H1 (cell line): ENCODE measurements at regions not wholly inside any gene's neighbourhood (a gene's known extent, or its start where the extent isn't known, plus 50 kb on each side); places are given as distances from the start of the nearest gene placed in this dataset.

Source experiments
- CTCF ChIA-PET: fragments of 300-600 bp; sonication (Branson Sonifier 250); formaldehyde crosslinking; loops from one replicate; lab custom pipeline; 2021; ENCODE audit not compliant: partially characterized antibody; lab: Charles Lee
- POLR2A ChIA-PET: fragments of 300-600 bp; sonication (Branson Sonifier 250); formaldehyde crosslinking; loops from one replicate; lab custom pipeline; 2021; ENCODE audit warnings: inconsistent platforms; ENCODE audit not compliant: partially characterized antibody; lab: Charles Lee
- DNase-seq, 2 experiments: peaks; one replicate each; pipeline versions ENCODE4 v3.0.0 to v3.0.0-alpha.2; 2010 to 2022; ENCODE audit warnings: low spot score in 2 of 2, low read depth in 1 of 2, mixed read lengths in 1 of 2
- FAIRE-seq: peaks from 2 replicates; lab custom pipeline; 2011; peaks lifted over from hg19 to GRCh38; lab: Jason Lieb, UNC
- H2AFZ ChIP-seq: 2 replicates; pipeline ENCODE4 v1.8.1; 2012; ENCODE audit warnings: low read length, inconsistent platforms
- H2AK5ac ChIP-seq: 2 replicates; pipeline ENCODE4 v1.6.1; 2013; ENCODE audit warnings: low read depth, low read length
- H2BK120ac ChIP-seq: replicated peaks from 2 replicates; pipeline ENCODE3; 2013; ENCODE audit warnings: low read depth, low read length, inconsistent platforms
- H2BK12ac ChIP-seq: 2 replicates; pipeline ENCODE4 v1.6.1; 2013; ENCODE audit warnings: low read depth, low read length
- H2BK15ac ChIP-seq: 2 replicates; pipeline ENCODE4 v1.6.1; 2013; ENCODE audit warnings: low read length
- H2BK20ac ChIP-seq: 2 replicates; pipeline ENCODE4 v1.6.1; 2013; ENCODE audit warnings: low read length
- H2BK5ac ChIP-seq: 2 replicates; pipeline ENCODE4 v1.6.1; 2013; ENCODE audit warnings: low read depth, low read length
- H3K14ac ChIP-seq: 2 replicates; pipeline ENCODE4 v1.6.1; 2013; ENCODE audit warnings: inconsistent platforms; ENCODE audit not compliant: insufficient read length
- H3K18ac ChIP-seq: 2 replicates; pipeline ENCODE4 v1.6.1; 2013; ENCODE audit warnings: low read length; ENCODE audit errors: extremely low read depth
- H3K23ac ChIP-seq: 2 replicates; pipeline ENCODE4 v1.6.1; 2013; ENCODE audit warnings: inconsistent platforms; ENCODE audit not compliant: insufficient read length
- H3K23me2 ChIP-seq: 2 replicates; pipeline ENCODE4 v1.6.1; 2013; ENCODE audit warnings: low read depth, low read length
- H3K27ac ChIP-seq: 2 replicates; pipeline ENCODE4 v1.6.1; 2011; ENCODE audit warnings: low read depth, low read length, inconsistent platforms
- H3K27me3 ChIP-seq, 4 experiments: replicated peaks in 1 of 4; 1 replicate in 1 of 4; 2 replicates in 3 of 4; pipeline versions ENCODE4 v1.6.1 to v1.8.1; 2011 to 2013; ENCODE audit warnings: low read length in 3 of 4, mild to moderate bottlenecking in 3 of 4, inconsistent platforms in 2 of 4, mixed read lengths in 2 of 4, moderate library complexity in 1 of 4; ENCODE audit not compliant: control insufficient read depth in 3 of 4, insufficient read depth in 3 of 4; ENCODE audit errors: extremely low read depth in 1 of 4
- H3K36me3 ChIP-seq, 4 experiments: 2 replicates each; pipeline versions ENCODE4 v1.6.1 to v1.8.1; 2011 to 2013; ENCODE audit warnings: mild to moderate bottlenecking in 4 of 4, low read length in 3 of 4, moderate library complexity in 2 of 4, control low read depth in 1 of 4, inconsistent platforms in 1 of 4; ENCODE audit not compliant: insufficient read depth in 4 of 4, control insufficient read depth in 2 of 4
- H3K4ac ChIP-seq: replicated peaks from 2 replicates; pipeline ENCODE3; 2013; ENCODE audit warnings: low read length, low read depth, mixed read lengths, inconsistent platforms; ENCODE audit not compliant: insufficient read length
- H3K4me1 ChIP-seq, 4 experiments: replicated peaks in 1 of 4; 1 replicate in 1 of 4; 2 replicates in 3 of 4; pipeline versions ENCODE4 v1.6.1 to v1.8.1; 2011 to 2013; ENCODE audit warnings: low read length in 3 of 4, inconsistent platforms in 2 of 4, mixed read lengths in 1 of 4; ENCODE audit not compliant: insufficient read depth in 4 of 4, control insufficient read depth in 3 of 4
- H3K4me2 ChIP-seq, 2 experiments: 2 replicates each; pipeline versions ENCODE4 v1.6.1 to v1.8.1; 2011 to 2013; ENCODE audit warnings: low read depth in 2 of 2, low read length in 2 of 2, control low read depth in 1 of 2, inconsistent platforms in 1 of 2, mild to moderate bottlenecking in 1 of 2; ENCODE audit not compliant: insufficient read depth in 1 of 2
- H3K4me3 ChIP-seq, 4 experiments: fragments of 200-600, 300-600 bp in 1 of 4; sonication (generic), shearing (Covaris generic), sonication (Bioruptor Twin) in 1 of 4; 2 replicates each; pipeline versions ENCODE4 v1.5.1 to v1.8.1; 2011 to 2016; ENCODE audit warnings: low read length in 4 of 4, low read depth in 3 of 4, control low read depth in 2 of 4, inconsistent platforms in 2 of 4, mild to moderate bottlenecking in 2 of 4, mixed read lengths in 1 of 4, moderate library complexity in 1 of 4; ENCODE audit not compliant: insufficient read depth in 2 of 4; ENCODE audit errors: extremely low read depth in 1 of 4
- H3K56ac ChIP-seq: replicated peaks from 2 replicates; pipeline ENCODE3; 2013; ENCODE audit warnings: low read depth, mild to moderate bottlenecking, mixed read lengths, low read length, inconsistent platforms; ENCODE audit not compliant: insufficient read length
- H3K79me1 ChIP-seq: 2 replicates; pipeline ENCODE4 v1.6.1; 2013; ENCODE audit warnings: low read depth, low read length, control low read depth
- H3K79me2 ChIP-seq, 2 experiments: 2 replicates each; pipeline versions ENCODE4 v1.6.1 to v1.8.1; 2012 to 2013; ENCODE audit warnings: low read length in 2 of 2, mild to moderate bottlenecking in 2 of 2, inconsistent platforms in 1 of 2; ENCODE audit not compliant: insufficient read depth in 2 of 2, control insufficient read depth in 1 of 2
- H3K9ac ChIP-seq, 4 experiments: replicated peaks in 1 of 4; 1 replicate in 1 of 4; 2 replicates in 3 of 4; pipeline versions ENCODE4 v1.6.1 to v1.8.1; 2011 to 2013; ENCODE audit warnings: low read depth in 3 of 4, low read length in 3 of 4, control low read depth in 2 of 4, mild to moderate bottlenecking in 2 of 4, moderate library complexity in 2 of 4, inconsistent platforms in 1 of 4; ENCODE audit errors: extremely low read depth in 1 of 4
- H3K9me3 ChIP-seq, 2 experiments: 2 replicates each; pipeline versions ENCODE4 v1.6.1 to v1.8.1; 2012 to 2013; ENCODE audit warnings: mild to moderate bottlenecking in 2 of 2, moderate library complexity in 2 of 2, control low read depth in 1 of 2, inconsistent platforms in 1 of 2, low read depth in 1 of 2, low read length in 1 of 2, mixed read lengths in 1 of 2; ENCODE audit not compliant: insufficient read depth in 2 of 2
- H4K20me1 ChIP-seq, 2 experiments: replicated peaks in 1 of 2; 2 replicates each; pipeline versions ENCODE3 to v1.8.1; 2011 to 2013; ENCODE audit warnings: inconsistent platforms in 2 of 2, low read length in 2 of 2, mild to moderate bottlenecking in 1 of 2; ENCODE audit not compliant: insufficient read depth in 2 of 2, control insufficient read depth in 1 of 2
- H4K5ac ChIP-seq: 2 replicates; pipeline ENCODE4 v1.6.1; 2013; ENCODE audit warnings: low read length, low read depth, mixed read lengths, inconsistent platforms; ENCODE audit not compliant: insufficient read length
- H4K8ac ChIP-seq: 2 replicates; pipeline ENCODE4 v1.8.0; 2013; ENCODE audit warnings: mild to moderate bottlenecking, moderate library complexity, low read length, inconsistent platforms; ENCODE audit not compliant: insufficient read depth; ENCODE audit errors: extremely low read depth
- H4K91ac ChIP-seq: replicated peaks from 2 replicates; pipeline ENCODE3; 2013; ENCODE audit warnings: low read length, mixed read lengths, inconsistent platforms; ENCODE audit not compliant: insufficient read length
- BCL11A ChIP-seq, 2 experiments: IDR thresholded peaks; one replicate each; pipeline ENCODE4 v1.6.1; 2011; ENCODE audit warnings: low read depth in 2 of 2, low read length in 2 of 2, mild to moderate bottlenecking in 2 of 2
- CTBP2 ChIP-seq: IDR thresholded peaks from 2 replicates; pipeline ENCODE4 v1.7.0; 2011; ENCODE audit warnings: borderline replicate concordance, mild to moderate bottlenecking, moderate library complexity, mixed read lengths, low read length; ENCODE audit not compliant: insufficient read depth, insufficient read length
- EZH2 ChIP-seq: fragments of 200-600 bp; sonication (generic); IDR thresholded peaks from 2 replicates; pipeline ENCODE4 v1.7.1; 2012; ENCODE audit warnings: low read depth, mild to moderate bottlenecking, moderate library complexity, low read length, inconsistent platforms; ENCODE audit not compliant: severe bottlenecking
- GABPA ChIP-seq: IDR thresholded peaks from 2 replicates; pipeline ENCODE4 v1.6.1; 2011; ENCODE audit warnings: mild to moderate bottlenecking, low read length, moderate library complexity, borderline replicate concordance; ENCODE audit not compliant: insufficient read depth
- POLR2A ChIP-seq, 2 experiments: IDR thresholded peaks; 1 replicate in 1 of 2; 2 replicates in 1 of 2; pipeline ENCODE4 v1.6.1; 2011; ENCODE audit warnings: low read depth in 2 of 2, low read length in 2 of 2, mild to moderate bottlenecking in 2 of 2; ENCODE audit errors: control extremely low read depth in 1 of 2
- RBBP5 ChIP-seq: IDR thresholded peaks from 2 replicates; pipeline ENCODE4 v1.7.1; 2012; ENCODE audit warnings: low read depth, mild to moderate bottlenecking, inconsistent platforms, low read length, moderate library complexity, borderline replicate concordance
- RFX5 ChIP-seq: IDR thresholded peaks from 2 replicates; pipeline ENCODE4 v1.6.1; 2011; ENCODE audit warnings: low read depth, low read length, improper control_type of control experiment, borderline replicate concordance
- ZNF274 ChIP-seq: IDR thresholded peaks from 2 replicates; pipeline ENCODE4 v1.7.0; 2012; ENCODE audit warnings: low read length, borderline replicate concordance; ENCODE audit errors: extremely low read depth
- TF ChIP-seq, protein P1 (sequence below): IDR thresholded peaks from 2 replicates; pipeline ENCODE4 v1.6.1; 2012; ENCODE audit warnings: inconsistent platforms
- TF ChIP-seq, protein P2 (sequence below): IDR thresholded peaks from 2 replicates; pipeline ENCODE4 v1.6.1; 2012; ENCODE audit warnings: inconsistent platforms
- TF ChIP-seq, protein P3 (sequence below): IDR thresholded peaks from 2 replicates; pipeline ENCODE4 v1.6.1; 2011; ENCODE audit warnings: low read length, improper control_type of control experiment
- TF ChIP-seq, protein P4 (sequence below): IDR thresholded peaks from 2 replicates; pipeline ENCODE4 v1.6.1; 2011; ENCODE audit warnings: low read depth, mild to moderate bottlenecking, low read length; ENCODE audit not compliant: insufficient read depth

DNA sequence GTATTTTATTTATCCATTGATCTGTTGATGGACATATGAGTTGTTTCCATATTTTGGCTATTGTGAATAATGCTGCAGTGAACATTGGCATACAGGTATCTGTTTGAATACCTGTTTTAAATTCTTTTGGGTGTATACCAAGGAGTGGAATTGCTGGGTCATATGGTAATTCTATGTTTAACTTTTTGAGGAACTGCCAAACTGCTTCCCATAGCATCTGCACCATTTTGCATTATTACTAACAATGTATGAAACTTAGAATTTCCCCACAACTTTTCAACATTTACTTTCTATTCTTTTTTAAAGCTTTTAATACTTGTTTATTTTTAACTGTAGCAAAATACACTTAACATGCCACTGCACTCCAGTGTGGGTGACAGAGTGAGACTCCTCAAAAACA lies 57.0 kb upstream of the MSN start:
- no peak for FAIRE-seq
- H3K36me3 ChIP-seq, result no peaks in the 10 kb centered on the region
- TF ChIP-seq ZNF274, result no peak
- TF ChIP-seq, protein P1, sequence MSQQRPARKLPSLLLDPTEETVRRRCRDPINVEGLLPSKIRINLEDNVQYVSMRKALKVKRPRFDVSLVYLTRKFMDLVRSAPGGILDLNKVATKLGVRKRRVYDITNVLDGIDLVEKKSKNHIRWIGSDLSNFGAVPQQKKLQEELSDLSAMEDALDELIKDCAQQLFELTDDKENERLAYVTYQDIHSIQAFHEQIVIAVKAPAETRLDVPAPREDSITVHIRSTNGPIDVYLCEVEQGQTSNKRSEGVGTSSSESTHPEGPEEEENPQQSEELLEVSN, result no peak
- TF ChIP-seq POLR2A (IDR thresholded peaks at IDR 0.05; ENCODE audit: control extremely low read depth in 1 of 2, low read depth in 2 of 2, low read length in 2 of 2), result no peak
- TF ChIP-seq, protein P2, sequence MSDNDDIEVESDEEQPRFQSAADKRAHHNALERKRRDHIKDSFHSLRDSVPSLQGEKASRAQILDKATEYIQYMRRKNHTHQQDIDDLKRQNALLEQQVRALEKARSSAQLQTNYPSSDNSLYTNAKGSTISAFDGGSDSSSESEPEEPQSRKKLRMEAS, result no peak
- no peak for TF ChIP-seq RFX5
- no peak for TF ChIP-seq RBBP5
- TF ChIP-seq BCL11A (IDR thresholded peaks at IDR 0.05; ENCODE audit: low read depth in 2 of 2, low read length in 2 of 2), result no peak
- TF ChIP-seq EZH2, result no peak
- TF ChIP-seq, protein P3, sequence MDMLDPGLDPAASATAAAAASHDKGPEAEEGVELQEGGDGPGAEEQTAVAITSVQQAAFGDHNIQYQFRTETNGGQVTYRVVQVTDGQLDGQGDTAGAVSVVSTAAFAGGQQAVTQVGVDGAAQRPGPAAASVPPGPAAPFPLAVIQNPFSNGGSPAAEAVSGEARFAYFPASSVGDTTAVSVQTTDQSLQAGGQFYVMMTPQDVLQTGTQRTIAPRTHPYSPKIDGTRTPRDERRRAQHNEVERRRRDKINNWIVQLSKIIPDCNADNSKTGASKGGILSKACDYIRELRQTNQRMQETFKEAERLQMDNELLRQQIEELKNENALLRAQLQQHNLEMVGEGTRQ, result no peak
- no peak for TF ChIP-seq CTBP2
- TF ChIP-seq, protein P4, sequence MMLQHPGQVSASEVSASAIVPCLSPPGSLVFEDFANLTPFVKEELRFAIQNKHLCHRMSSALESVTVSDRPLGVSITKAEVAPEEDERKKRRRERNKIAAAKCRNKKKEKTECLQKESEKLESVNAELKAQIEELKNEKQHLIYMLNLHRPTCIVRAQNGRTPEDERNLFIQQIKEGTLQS, result no peak
- TF ChIP-seq GABPA, result no peak

More for the DNA sequence above, 57.0 kb upstream of the MSN start:
- Histone ChIP-seq H2BK12ac (no peak overlapping the region), H3K4ac (no peak overlapping the region), H3K18ac (no peak overlapping the region), H3K23ac (no peak overlapping the region), H4K91ac (no peak overlapping the region), H2AFZ (no peak overlapping the region), H2BK120ac (no peak overlapping the region), H4K5ac (no peak overlapping the region), H3K4me3 (no peak overlapping the region), H3K4me1 (no peaks in the 10 kb centered on the region), H4K8ac (no peak overlapping the region), H3K27ac (no peak overlapping the region), H2BK20ac (no peak overlapping the region), H3K9ac (no peak overlapping the region), H2BK5ac (no peak overlapping the region), H2BK15ac (no peak overlapping the region), H3K9me3 (no peaks in the 10 kb centered on the region), H2AK5ac (no peak overlapping the region), H3K79me2 (no peaks in the 10 kb centered on the region), H3K27me3 (no peaks in the 10 kb centered on the region), H3K56ac (no peak overlapping the region), H3K23me2 (no peaks in the 10 kb centered on the region), H4K20me1 (no peaks in the 10 kb centered on the region), H3K79me1 (no peaks in the 10 kb centered on the region), H3K4me2 (no peak overlapping the region), H3K14ac (no peak overlapping the region)
- CTCF ChIA-PET, result no interaction called here
- DNase-seq, result no peak
- POLR2A ChIA-PET, result no interaction called here
